ENCODE measurements at regions not wholly inside any gene's neighbourhood (a gene's known extent, or its start where the extent isn't known, plus 50 kb on each side); places are given as distances from the start of the nearest gene placed in this dataset.

DNA sequence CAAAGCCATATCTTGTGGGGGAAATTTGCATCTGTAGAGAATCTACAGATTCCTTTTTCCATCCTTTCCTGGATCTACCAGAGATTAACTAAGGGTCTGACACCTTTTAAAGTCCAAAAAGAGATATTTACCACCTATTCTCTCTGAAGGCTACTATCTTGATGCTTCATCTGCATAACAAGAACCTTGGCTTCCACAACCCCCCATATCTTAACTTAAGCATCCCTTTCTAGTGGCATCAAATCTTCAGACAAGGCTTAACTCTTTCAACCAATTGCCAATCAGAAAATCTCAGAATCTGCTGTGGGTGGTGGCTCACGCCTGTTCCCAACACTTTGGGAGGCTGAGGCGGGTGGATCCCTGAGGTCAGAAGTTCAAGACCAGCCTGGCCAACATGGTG is 74.3 kb upstream of the FICD start:
- Mint-ChIP-seq H3K27ac (0 out of 2 replicates have a peak overlapping the region, but pooled peaks have one; percentile 91), H3K9me3 (peaks cover 2% of the 10 kb centered on the region; the same call in 1 of the 3 replicates), H3K4me3 (no peak overlapping the region; the same call in 2 of the 3 replicates), H3K27me3 (ENCODE audit: insufficient read depth, low read depth, poor library complexity) (peaks cover 5% of the 10 kb centered on the region), H3K36me3 (ENCODE audit: low read depth) (peaks cover 3% of the 10 kb centered on the region; the same call in 1 of the 3 replicates), H3K4me1 (peaks cover 33% of the 10 kb centered on the region)
- Histone ChIP-seq H3K36me3 (ENCODE audit: insufficient read depth) (no peaks in the 10 kb centered on the region), H3K9me2 (ENCODE audit: insufficient read depth) (peaks cover 17% of the 10 kb centered on the region; the same call in 1 of the 2 replicates), H3K4me2 (peak overlapping the region; percentile 30), H3K79me2 (replicated peaks; ENCODE audit: insufficient read depth) (no peaks in the 10 kb centered on the region), H3K27ac (ENCODE audit: low read depth) (peak overlapping the region; percentile 92), H4K20me1 (replicated peaks; ENCODE audit: insufficient read depth) (no peaks in the 10 kb centered on the region), H3K27me3 (ENCODE audit: insufficient read depth) (no peaks in the 10 kb centered on the region), H3K4me3 (peak overlapping the region; percentile 9; the same call in 1 of the 2 replicates), H3F3A (replicated peaks; ENCODE audit: low read depth) (0 out of 2 replicates have a peak, but pooled peaks cover 4% of the 10 kb centered on the region), H2AFZ (no peak overlapping the region), H3K4me1 (ENCODE audit: insufficient read depth) (peaks cover 29% of the 10 kb centered on the region)
- no peak for ATAC-seq
- TF ChIP-seq EZH2 (IDR thresholded peaks at IDR 0.05; ENCODE audit: low read depth, unreplicated experiment) (no peak), ZNF331 (CRISPR knock-in tag; IDR thresholded peaks at IDR 0.05; ENCODE audit: low read depth) (no peak), NANOG (IDR thresholded peaks at IDR 0.05; ENCODE audit: borderline replicate concordance) (no peak; the same call in 1 of the 2 replicates), CREB1 (CRISPR knock-in tag; IDR thresholded peaks at IDR 0.05; ENCODE audit: low read depth) (no peak), STAT1 (IDR thresholded peaks at IDR 0.05; ENCODE audit: unreplicated experiment) (no peak), ZNF114 (CRISPR knock-in tag; IDR thresholded peaks at IDR 0.05) (no peak), EZH2phosphoT487 (IDR thresholded peaks at IDR 0.05; ENCODE audit: unreplicated experiment) (no peak), JUNB (IDR thresholded peaks at IDR 0.05; ENCODE audit: unreplicated experiment) (no peak), POLR2AphosphoS5 (IDR thresholded peaks at IDR 0.05; ENCODE audit: low read depth) (no peak)
- TF ChIP-seq, protein P1, sequence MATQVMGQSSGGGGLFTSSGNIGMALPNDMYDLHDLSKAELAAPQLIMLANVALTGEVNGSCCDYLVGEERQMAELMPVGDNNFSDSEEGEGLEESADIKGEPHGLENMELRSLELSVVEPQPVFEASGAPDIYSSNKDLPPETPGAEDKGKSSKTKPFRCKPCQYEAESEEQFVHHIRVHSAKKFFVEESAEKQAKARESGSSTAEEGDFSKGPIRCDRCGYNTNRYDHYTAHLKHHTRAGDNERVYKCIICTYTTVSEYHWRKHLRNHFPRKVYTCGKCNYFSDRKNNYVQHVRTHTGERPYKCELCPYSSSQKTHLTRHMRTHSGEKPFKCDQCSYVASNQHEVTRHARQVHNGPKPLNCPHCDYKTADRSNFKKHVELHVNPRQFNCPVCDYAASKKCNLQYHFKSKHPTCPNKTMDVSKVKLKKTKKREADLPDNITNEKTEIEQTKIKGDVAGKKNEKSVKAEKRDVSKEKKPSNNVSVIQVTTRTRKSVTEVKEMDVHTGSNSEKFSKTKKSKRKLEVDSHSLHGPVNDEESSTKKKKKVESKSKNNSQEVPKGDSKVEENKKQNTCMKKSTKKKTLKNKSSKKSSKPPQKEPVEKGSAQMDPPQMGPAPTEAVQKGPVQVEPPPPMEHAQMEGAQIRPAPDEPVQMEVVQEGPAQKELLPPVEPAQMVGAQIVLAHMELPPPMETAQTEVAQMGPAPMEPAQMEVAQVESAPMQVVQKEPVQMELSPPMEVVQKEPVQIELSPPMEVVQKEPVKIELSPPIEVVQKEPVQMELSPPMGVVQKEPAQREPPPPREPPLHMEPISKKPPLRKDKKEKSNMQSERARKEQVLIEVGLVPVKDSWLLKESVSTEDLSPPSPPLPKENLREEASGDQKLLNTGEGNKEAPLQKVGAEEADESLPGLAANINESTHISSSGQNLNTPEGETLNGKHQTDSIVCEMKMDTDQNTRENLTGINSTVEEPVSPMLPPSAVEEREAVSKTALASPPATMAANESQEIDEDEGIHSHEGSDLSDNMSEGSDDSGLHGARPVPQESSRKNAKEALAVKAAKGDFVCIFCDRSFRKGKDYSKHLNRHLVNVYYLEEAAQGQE (IDR thresholded peaks at IDR 0.05; ENCODE audit: unreplicated experiment) = no peak
- TF ChIP-seq, protein P2, sequence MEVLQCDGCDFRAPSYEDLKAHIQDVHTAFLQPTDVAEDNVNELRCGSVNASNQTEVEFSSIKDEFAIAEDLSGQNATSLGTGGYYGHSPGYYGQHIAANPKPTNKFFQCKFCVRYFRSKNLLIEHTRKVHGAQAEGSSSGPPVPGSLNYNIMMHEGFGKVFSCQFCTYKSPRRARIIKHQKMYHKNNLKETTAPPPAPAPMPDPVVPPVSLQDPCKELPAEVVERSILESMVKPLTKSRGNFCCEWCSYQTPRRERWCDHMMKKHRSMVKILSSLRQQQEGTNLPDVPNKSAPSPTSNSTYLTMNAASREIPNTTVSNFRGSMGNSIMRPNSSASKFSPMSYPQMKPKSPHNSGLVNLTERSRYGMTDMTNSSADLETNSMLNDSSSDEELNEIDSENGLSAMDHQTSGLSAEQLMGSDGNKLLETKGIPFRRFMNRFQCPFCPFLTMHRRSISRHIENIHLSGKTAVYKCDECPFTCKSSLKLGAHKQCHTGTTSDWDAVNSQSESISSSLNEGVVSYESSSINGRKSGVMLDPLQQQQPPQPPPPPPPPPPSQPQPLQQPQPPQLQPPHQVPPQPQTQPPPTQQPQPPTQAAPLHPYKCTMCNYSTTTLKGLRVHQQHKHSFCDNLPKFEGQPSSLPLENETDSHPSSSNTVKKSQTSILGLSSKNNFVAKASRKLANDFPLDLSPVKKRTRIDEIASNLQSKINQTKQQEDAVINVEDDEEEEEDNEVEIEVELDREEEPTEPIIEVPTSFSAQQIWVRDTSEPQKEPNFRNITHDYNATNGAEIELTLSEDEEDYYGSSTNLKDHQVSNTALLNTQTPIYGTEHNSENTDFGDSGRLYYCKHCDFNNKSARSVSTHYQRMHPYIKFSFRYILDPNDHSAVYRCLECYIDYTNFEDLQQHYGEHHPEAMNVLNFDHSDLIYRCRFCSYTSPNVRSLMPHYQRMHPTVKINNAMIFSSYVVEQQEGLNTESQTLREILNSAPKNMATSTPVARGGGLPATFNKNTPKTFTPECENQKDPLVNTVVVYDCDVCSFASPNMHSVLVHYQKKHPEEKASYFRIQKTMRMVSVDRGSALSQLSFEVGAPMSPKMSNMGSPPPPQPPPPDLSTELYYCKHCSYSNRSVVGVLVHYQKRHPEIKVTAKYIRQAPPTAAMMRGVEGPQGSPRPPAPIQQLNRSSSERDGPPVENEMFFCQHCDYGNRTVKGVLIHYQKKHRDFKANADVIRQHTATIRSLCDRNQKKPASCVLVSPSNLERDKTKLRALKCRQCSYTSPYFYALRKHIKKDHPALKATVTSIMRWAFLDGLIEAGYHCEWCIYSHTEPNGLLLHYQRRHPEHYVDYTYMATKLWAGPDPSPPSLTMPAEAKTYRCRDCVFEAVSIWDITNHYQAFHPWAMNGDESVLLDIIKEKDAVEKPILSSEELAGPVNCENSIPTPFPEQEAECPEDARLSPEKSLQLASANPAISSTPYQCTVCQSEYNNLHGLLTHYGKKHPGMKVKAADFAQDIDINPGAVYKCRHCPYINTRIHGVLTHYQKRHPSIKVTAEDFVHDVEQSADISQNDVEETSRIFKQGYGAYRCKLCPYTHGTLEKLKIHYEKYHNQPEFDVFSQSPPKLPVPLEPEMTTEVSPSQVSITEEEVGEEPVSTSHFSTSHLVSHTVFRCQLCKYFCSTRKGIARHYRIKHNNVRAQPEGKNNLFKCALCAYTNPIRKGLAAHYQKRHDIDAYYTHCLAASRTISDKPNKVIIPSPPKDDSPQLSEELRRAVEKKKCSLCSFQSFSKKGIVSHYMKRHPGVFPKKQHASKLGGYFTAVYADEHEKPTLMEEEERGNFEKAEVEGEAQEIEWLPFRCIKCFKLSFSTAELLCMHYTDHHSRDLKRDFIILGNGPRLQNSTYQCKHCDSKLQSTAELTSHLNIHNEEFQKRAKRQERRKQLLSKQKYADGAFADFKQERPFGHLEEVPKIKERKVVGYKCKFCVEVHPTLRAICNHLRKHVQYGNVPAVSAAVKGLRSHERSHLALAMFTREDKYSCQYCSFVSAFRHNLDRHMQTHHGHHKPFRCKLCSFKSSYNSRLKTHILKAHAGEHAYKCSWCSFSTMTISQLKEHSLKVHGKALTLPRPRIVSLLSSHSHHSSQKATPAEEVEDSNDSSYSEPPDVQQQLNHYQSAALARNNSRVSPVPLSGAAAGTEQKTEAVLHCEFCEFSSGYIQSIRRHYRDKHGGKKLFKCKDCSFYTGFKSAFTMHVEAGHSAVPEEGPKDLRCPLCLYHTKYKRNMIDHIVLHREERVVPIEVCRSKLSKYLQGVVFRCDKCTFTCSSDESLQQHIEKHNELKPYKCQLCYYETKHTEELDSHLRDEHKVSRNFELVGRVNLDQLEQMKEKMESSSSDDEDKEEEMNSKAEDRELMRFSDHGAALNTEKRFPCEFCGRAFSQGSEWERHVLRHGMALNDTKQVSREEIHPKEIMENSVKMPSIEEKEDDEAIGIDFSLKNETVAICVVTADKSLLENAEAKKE (CRISPR knock-in tag; IDR thresholded peaks at IDR 0.05) = no peak
- TF ChIP-seq, protein P3, sequence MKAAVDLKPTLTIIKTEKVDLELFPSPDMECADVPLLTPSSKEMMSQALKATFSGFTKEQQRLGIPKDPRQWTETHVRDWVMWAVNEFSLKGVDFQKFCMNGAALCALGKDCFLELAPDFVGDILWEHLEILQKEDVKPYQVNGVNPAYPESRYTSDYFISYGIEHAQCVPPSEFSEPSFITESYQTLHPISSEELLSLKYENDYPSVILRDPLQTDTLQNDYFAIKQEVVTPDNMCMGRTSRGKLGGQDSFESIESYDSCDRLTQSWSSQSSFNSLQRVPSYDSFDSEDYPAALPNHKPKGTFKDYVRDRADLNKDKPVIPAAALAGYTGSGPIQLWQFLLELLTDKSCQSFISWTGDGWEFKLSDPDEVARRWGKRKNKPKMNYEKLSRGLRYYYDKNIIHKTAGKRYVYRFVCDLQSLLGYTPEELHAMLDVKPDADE (IDR thresholded peaks at IDR 0.05) = no peak
- TF ChIP-seq, protein P4, sequence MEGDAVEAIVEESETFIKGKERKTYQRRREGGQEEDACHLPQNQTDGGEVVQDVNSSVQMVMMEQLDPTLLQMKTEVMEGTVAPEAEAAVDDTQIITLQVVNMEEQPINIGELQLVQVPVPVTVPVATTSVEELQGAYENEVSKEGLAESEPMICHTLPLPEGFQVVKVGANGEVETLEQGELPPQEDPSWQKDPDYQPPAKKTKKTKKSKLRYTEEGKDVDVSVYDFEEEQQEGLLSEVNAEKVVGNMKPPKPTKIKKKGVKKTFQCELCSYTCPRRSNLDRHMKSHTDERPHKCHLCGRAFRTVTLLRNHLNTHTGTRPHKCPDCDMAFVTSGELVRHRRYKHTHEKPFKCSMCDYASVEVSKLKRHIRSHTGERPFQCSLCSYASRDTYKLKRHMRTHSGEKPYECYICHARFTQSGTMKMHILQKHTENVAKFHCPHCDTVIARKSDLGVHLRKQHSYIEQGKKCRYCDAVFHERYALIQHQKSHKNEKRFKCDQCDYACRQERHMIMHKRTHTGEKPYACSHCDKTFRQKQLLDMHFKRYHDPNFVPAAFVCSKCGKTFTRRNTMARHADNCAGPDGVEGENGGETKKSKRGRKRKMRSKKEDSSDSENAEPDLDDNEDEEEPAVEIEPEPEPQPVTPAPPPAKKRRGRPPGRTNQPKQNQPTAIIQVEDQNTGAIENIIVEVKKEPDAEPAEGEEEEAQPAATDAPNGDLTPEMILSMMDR (conservative IDR thresholded peaks at IDR 0.05; ENCODE audit: low read depth in 2 of 2) = no peak
- peak; percentile 60 for DNase-seq (ENCODE audit: low spot score)

Measured in GM23338 (cell line).